Ovary (tissue), 3 donors: ENCODE measurements at regions not wholly inside any gene's neighbourhood (a gene's known extent, or its start where the extent isn't known, plus 50 kb on each side); places are given as distances from the start of the nearest gene placed in this dataset.

Experiments
- POLR2A ChIP-seq: fragments of 450-650 bp; IDR thresholded peaks from one replicate; pipeline ENCODE4 v1.6.1; 2017; ENCODE audit warnings: antibody characterized with exemption, mild to moderate bottlenecking, moderate library complexity
- TF ChIP-seq, protein P1 (sequence below), 3 donors: fragments of 450-650 bp in 2 of 3; fragments of 200-600 bp in 1 of 3; IDR thresholded peaks; one replicate each; pipeline versions ENCODE4 v1.5.1 to v1.8.0; 2016 to 2022; ENCODE audit warnings: antibody characterized with exemption in 3 of 3, mild to moderate bottlenecking in 1 of 3
- donor health status: DM: no; HTN: no; CAD: no.

DNA sequence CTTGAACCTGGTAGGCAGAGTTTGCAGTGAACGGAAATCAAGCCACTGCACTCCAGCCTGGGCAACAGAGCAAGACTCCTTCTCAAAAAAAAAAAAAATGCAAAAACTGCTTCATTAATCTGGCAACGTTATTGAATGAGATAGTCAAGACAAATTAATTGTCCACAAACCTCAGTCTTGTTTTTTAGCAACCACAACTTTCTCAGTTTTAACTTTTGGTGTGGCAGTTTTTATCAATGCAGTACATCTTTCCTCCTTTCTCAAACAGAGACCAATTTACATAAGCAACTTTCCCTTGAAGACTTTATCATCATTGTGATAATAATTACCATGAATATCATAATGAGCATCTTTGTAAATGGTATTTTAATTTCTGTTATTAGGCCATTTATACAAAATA lies 61.7 kb upstream of the GALNTL6 start:
- TF ChIP-seq, protein P1, sequence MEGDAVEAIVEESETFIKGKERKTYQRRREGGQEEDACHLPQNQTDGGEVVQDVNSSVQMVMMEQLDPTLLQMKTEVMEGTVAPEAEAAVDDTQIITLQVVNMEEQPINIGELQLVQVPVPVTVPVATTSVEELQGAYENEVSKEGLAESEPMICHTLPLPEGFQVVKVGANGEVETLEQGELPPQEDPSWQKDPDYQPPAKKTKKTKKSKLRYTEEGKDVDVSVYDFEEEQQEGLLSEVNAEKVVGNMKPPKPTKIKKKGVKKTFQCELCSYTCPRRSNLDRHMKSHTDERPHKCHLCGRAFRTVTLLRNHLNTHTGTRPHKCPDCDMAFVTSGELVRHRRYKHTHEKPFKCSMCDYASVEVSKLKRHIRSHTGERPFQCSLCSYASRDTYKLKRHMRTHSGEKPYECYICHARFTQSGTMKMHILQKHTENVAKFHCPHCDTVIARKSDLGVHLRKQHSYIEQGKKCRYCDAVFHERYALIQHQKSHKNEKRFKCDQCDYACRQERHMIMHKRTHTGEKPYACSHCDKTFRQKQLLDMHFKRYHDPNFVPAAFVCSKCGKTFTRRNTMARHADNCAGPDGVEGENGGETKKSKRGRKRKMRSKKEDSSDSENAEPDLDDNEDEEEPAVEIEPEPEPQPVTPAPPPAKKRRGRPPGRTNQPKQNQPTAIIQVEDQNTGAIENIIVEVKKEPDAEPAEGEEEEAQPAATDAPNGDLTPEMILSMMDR (IDR thresholded peaks at IDR 0.05) = no peak
- no peak for TF ChIP-seq POLR2A
